NCI-H69 (cell line): ENCODE measurements at regions not wholly inside any gene's neighbourhood (a gene's known extent, or its start where the extent isn't known, plus 50 kb on each side); places are given as distances from the start of the nearest gene placed in this dataset.
"Not testable (repeated sequence)": the region's sequence is repeated elsewhere in the genome, so short reads cannot be mapped to it uniquely, and the experiment has no call there.

Experiments
- DNase-seq: peaks from one replicate; lab custom pipeline; 2025; lab: John Stamatoyannopoulos, UW

DNA sequence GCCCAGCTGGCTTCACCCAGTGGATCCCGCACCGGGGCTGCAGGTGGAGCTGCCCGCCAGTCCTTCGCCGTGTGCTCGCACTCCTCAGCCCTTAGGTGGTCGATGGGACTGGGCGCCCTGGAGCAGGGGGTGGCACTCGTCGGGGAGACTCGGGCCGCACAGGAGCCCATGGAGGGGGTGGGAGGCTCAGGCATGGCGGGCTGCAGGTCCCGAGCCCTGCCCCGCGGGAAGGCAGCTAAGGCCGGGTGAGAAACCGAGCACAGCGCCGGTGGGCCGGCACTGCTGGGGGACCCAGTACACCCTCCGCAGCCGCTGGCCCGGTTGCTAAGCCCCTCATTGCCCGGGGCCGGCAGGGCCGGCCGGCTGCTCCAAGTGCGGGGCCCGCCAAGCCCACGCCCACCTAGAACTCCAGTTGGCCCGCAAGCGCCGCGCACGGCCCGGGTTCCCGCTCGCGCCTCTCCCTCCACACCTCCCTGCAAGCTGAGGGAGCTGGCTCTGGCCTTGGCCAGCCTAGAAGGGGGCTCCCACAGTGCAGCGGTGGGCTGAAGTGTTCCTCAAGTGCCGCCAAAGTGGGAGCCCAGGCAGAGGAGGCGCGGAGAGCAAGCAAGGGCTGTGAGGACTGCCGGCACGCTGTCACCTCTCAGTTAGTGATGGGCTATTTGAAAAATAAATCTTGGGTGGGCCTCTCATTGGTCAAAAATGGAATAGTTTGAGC is 411.2 kb upstream of the NOX3 start:
- not testable (repeated sequence) for DNase-seq

DNA sequence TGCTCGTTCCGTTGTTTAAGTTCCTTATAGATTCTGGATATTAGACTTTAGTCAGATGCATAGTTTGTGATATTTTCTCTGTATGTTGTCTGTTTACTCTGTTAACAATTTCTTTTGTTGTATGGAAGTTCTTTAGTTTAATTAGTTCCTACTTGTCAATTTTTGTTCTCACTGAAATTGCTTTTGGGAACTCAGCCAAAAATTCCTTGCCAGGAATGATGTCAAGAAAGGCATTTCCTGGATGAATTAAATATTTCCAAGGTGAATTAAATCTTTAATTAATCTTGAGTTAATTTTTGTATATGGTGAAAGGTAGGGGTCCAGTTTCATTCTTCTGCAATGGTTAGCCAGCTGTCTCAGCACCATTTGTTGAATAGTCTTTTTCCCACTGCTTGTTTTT is 406.2 kb upstream of the NOX3 start:
- peak; percentile 23 for DNase-seq

GRCh38 chr6:155858906-155859305 is 403.3 kb upstream of the NOX3 start:
- not testable (repeated sequence) for DNase-seq

DNA sequence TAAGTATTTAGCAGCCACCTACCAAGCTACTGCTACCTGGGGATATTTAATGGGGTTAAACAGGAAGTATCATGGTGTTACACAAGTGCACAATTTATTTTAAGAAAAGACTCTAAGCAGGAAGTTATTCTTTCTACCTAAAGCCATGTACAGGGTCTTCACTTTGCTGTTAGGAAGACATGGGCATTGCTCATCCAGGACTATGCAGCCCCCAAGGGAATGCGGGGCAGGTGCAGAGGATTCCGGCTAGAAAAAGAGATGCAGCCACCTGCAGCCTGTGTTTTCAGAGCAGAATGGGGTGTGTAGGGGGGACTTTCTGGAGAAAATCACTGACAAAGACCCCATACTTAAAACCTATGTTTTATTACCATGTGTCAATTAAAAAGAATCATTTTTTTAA is 399.1 kb upstream of the NOX3 start:
- DNase-seq = peak; percentile 32

GRCh38 chr6:155853011-155853410 is 397.4 kb upstream of the NOX3 start:
- no peak for DNase-seq

DNA sequence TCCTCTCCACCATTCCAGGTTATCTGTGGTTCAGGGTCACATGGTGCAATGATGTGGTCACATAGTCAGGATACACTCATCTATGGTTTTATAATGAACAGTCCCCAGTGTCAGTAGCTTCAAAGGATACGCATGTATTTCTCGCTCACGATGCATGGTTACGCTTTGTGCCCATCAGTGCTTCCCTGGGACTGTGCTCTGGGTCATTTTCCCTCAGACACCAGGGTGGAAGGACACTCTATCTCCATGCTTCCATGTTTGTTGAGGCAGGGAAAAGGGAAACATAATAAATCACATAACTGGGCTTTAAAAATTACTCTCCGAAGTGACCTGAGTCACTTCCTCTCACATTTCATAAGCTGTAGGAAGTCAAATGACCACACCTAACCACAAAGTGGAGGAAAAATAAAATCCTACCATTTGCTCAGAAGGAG is 394.8 kb upstream of the NOX3 start:
- DNase-seq = no peak

- no peak for DNase-seq
These were observed 392.1 kb upstream of the NOX3 start for GRCh38 chr6:155847711-155848110.

DNA sequence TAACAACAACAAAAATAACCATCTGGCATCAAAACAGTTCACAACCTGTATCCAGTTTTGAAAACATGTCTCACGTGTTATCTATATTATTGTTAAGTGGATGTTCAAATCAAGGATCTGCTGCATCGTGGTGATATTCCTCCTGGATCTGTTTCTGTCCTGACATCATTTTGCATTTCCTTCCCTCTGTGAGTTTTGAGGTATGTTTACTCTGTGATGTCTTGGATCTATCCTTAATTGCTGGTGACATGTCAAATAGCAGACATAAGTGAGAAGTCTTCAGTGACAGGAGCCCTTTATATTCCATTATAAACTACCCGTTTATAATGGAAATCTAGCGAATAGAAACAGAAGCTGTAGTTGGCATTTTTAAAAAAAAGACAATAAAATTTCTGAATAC is 381.8 kb upstream of the NOX3 start:
- no peak for DNase-seq

GRCh38 chr6:155832596-155832995 is 377.0 kb upstream of the NOX3 start:
- peak; percentile 40 for DNase-seq

- DNase-seq = no peak
These were observed 374.9 kb upstream of the NOX3 start for GRCh38 chr6:155830531-155830930.

- DNase-seq = no peak
These were observed 374.0 kb upstream of the NOX3 start for GRCh38 chr6:155829646-155830045.

GRCh38 chr6:155828989-155829388 is 373.4 kb upstream of the NOX3 start:
- DNase-seq = no peak

DNA sequence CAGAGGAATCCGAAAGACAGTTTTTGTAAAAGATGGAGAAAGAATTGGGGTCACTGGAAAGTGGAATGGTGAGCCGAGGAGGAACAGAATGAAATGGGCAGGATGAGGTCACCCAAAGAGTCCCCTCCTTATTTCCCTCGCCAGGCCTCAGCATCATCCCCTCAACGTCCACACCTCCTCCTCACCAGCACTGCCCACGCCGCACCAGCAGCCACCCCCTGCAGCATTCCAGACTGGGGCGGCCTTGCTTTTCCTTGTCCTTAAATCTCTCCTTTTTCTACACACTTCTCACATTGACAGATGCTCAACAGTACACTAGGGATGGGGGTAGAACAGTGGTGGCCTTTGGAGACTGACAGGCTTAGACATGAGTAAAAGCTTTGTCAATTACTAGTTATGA is 363.1 kb upstream of the NOX3 start:
- DNase-seq = peak; percentile 42

DNA sequence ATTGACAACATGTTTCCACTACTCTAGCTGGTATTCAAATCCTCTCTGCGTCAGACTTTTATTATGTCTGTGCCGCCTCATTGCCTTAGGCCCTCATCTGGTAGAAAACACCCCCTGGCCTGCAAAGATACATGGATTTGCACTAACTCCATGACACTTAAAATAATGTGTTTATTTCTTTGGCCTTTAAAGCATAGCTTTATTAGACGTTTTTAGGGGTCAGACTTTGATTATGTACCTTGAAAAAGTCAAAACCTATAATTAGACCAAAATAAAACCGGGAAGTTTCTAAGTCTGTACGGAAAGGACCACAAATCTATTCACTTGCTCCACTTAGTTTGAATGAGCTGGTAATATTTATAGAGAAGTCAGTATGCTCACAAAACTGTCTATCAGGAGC is 357.9 kb upstream of the NOX3 start:
- peak; percentile 62 for DNase-seq

- DNase-seq = no peak
These were observed 351.6 kb upstream of the NOX3 start for GRCh38 chr6:155807243-155807642.

DNA sequence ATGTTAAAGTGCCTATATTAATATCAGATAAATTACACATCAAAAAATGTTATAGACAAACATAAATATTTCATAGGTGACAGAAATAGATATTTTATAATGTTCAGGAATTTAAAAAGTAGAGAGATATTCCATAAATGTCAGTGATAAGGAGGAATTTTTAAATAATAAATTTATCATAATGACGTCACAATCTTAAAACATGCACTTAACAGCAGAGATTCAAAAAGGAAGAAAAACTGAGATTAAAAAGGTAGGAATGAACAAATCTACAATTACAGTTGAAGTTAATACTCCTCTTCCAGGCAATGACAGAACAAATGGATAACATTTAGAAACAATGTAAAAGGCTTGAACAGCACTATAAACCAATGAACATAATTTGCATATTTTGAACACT is 345.4 kb upstream of the NOX3 start:
- no peak for DNase-seq

DNA sequence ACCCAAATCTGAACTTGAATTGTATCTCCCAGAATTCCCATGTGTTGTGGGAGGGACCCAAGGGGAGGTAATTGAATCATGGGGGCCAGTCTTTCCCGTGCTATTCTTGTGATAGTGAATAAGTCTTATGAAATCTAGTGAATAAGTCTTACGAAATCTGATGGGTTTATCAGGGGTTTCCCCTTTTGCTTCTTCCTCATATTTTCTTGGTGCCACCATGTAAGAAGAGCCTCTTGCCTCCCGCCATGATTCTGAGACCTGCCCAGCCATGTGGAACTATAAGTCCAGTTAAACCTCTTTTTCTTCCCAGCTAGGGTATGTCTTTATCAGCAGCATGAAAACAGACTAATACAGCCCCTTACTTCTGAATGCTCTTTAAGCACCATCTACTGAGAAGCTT is 343.2 kb upstream of the NOX3 start:
- not testable (repeated sequence) for DNase-seq

GRCh38 chr6:155795173-155795796 is 339.6 kb upstream of the NOX3 start:
- no peak for DNase-seq

DNA sequence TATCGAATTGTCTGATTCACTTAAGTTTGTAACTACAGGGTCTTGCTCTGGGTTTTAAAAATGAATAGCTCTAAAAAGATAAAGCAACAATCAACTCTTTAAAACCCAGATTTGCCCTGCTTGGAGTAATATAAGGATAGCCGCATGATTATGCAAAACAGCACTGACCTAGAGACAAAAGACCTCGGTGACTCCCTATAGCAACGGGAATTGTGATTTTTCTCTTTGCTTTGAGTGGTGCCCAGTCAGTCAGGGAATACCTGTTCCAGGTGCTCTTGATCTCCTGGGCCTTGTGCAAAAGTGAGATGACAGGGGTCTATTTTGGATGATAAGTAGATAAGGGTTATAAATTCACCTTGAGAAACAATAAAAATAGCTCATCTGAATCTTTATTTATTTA is 336.3 kb upstream of the NOX3 start:
- DNase-seq = no peak

DNA sequence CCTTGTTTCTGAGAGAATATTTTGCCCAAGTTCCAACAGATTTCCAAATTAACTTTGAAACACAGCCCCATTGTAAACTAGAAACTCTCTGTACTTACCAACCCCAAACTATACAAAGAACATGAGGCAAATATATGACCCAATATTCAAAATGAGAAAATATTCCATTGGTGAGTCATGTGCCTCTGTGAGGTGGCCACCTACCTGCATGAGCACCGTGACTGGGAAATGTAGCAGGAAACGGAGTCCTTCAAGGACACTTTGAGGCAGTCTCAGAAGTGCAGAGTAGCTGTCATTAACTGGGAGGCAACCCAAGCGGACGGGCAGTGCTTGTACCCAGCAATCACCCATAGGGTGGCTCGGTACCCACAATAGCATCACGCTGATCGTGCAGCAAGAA is 335.5 kb upstream of the NOX3 start:
- peak; percentile 58 for DNase-seq

GRCh38 chr6:155787168-155787567 is 331.5 kb upstream of the NOX3 start:
- DNase-seq = peak; percentile 4

GRCh38 chr6:155786528-155786927 is 330.9 kb upstream of the NOX3 start:
- DNase-seq = no peak

- DNase-seq = no peak
These were observed 327.3 kb upstream of the NOX3 start for GRCh38 chr6:155782739-155783459.
